ENCODE measurements at regions not wholly inside any gene's neighbourhood (a gene's known extent, or its start where the extent isn't known, plus 50 kb on each side); places are given as distances from the start of the nearest gene placed in this dataset.

- no peak for TF ChIP-seq CTCF (IDR thresholded peaks at IDR 0.05; ENCODE audit: low read depth, low read length, missing control alignments)
- DNase-seq (ENCODE audit: low read depth) = no peak
- H3K4me3 ChIP-seq (ENCODE audit: low read depth, low read length) = no peak overlapping the region
- in situ Hi-C loops (cut with HindIII; ENCODE audit: low sequenced_read_pairs) = no loop called here
These were observed 192.9 kb downstream of the SEC23A start for GRCh38 chr14:38910092-38910491.

GRCh38 chr14:38904959-38905358 lies 198.1 kb downstream of the SEC23A start:
- DNase-seq (ENCODE audit: low read depth) = no peak
- in situ Hi-C loops (cut with HindIII; ENCODE audit: low sequenced_read_pairs) = no loop called here
- no peak overlapping the region for H3K4me3 ChIP-seq (ENCODE audit: low read depth, low read length)
- no peak for TF ChIP-seq CTCF (IDR thresholded peaks at IDR 0.05; ENCODE audit: low read depth, low read length, missing control alignments)

GRCh38 chr14:38901791-38902190 lies 201.2 kb downstream of the SEC23A start:
- in situ Hi-C loops (cut with HindIII; ENCODE audit: low sequenced_read_pairs) = no loop called here
- no peak overlapping the region for H3K4me3 ChIP-seq (ENCODE audit: low read depth, low read length)
- TF ChIP-seq CTCF (IDR thresholded peaks at IDR 0.05; ENCODE audit: low read depth, low read length, missing control alignments) = no peak
- DNase-seq (ENCODE audit: low read depth) = no peak

- no peak for TF ChIP-seq CTCF (IDR thresholded peaks at IDR 0.05; ENCODE audit: low read depth, low read length, missing control alignments)
- H3K4me3 ChIP-seq (ENCODE audit: low read depth, low read length) = no peak overlapping the region
- in situ Hi-C loops (cut with HindIII; ENCODE audit: low sequenced_read_pairs) = no loop called here
- DNase-seq (ENCODE audit: low read depth) = no peak
These were observed 202.1 kb downstream of the SEC23A start for GRCh38 chr14:38900887-38901286.

GRCh38 chr14:38887696-38888095 lies 215.3 kb downstream of the SEC23A start:
- in situ Hi-C loops (cut with HindIII; ENCODE audit: low sequenced_read_pairs) = no loop called here
- DNase-seq (ENCODE audit: low read depth) = no peak
- no peak for TF ChIP-seq CTCF (IDR thresholded peaks at IDR 0.05; ENCODE audit: low read depth, low read length, missing control alignments)
- no peak overlapping the region for H3K4me3 ChIP-seq (ENCODE audit: low read depth, low read length)

- no peak for DNase-seq (ENCODE audit: low read depth)
- in situ Hi-C loops (cut with HindIII; ENCODE audit: low sequenced_read_pairs) = no loop called here
- TF ChIP-seq CTCF (IDR thresholded peaks at IDR 0.05; ENCODE audit: low read depth, low read length, missing control alignments) = no peak
- H3K4me3 ChIP-seq (ENCODE audit: low read depth, low read length) = no peak overlapping the region
These were observed 218.9 kb downstream of the SEC23A start for GRCh38 chr14:38884109-38884508.

- H3K4me3 ChIP-seq (ENCODE audit: low read depth, low read length) = no peak overlapping the region
- in situ Hi-C loops (cut with HindIII; ENCODE audit: low sequenced_read_pairs) = no loop called here
- no peak for TF ChIP-seq CTCF (IDR thresholded peaks at IDR 0.05; ENCODE audit: low read depth, low read length, missing control alignments)
- no peak for DNase-seq (ENCODE audit: low read depth)
These were observed 219.9 kb downstream of the SEC23A start for GRCh38 chr14:38883127-38883526.

Data from astrocyte of the cerebellum (primary cell).